ENCODE measurements at regions not wholly inside any gene's neighbourhood (a gene's known extent, or its start where the extent isn't known, plus 50 kb on each side); places are given as distances from the start of the nearest gene placed in this dataset.
"Not testable (repeated sequence)": the region's sequence is repeated elsewhere in the genome, so short reads cannot be mapped to it uniquely, and the experiment has no call there.

GRCh38 chr9:135173066-135173465 lies 85.6 kb downstream of the OLFM1 start:
- POLR2A ChIA-PET, result no interaction called here

GRCh38 chr9:135174248-135174647 lies 86.8 kb downstream of the OLFM1 start:
- ATAC-seq (ENCODE audit: low read depth), result no peak
- Mint-ChIP-seq H3K4me1 (no peaks in the 10 kb centered on the region), H3K27me3 (no peaks in the 10 kb centered on the region), H3K9me3 (peaks cover 3% of the 10 kb centered on the region), H3K4me3 (no peak overlapping the region), H3K36me3 (no peaks in the 10 kb centered on the region), H3K27ac (no peak overlapping the region)
- POLR2A ChIA-PET, result no interaction called here
- no peak for DNase-seq

More at GRCh38 chr9:135173066-135173465, 85.6 kb downstream of the OLFM1 start:
- DNase-seq (no peak), ATAC-seq (ENCODE audit: low read depth) (no peak)
- H3K27me3 Mint-ChIP-seq, result no peaks in the 10 kb centered on the region
- peaks cover 3% of the 10 kb centered on the region for H3K9me3 Mint-ChIP-seq
- no peaks in the 10 kb centered on the region for H3K4me1 Mint-ChIP-seq
- H3K36me3 Mint-ChIP-seq, result no peaks in the 10 kb centered on the region
- no peak overlapping the region for H3K27ac Mint-ChIP-seq
- no peak overlapping the region for H3K4me3 Mint-ChIP-seq

- POLR2A ChIA-PET, result no interaction called here
- no peak for DNase-seq
- ATAC-seq (ENCODE audit: low read depth), result no peak
- H3K27ac Mint-ChIP-seq, result no peak overlapping the region
- no peak overlapping the region for H3K4me3 Mint-ChIP-seq
- H3K4me1 Mint-ChIP-seq, result no peaks in the 10 kb centered on the region
- H3K36me3 Mint-ChIP-seq, result no peaks in the 10 kb centered on the region
- no peaks in the 10 kb centered on the region for H3K27me3 Mint-ChIP-seq
- peaks cover under 1% of the 10 kb centered on the region for H3K9me3 Mint-ChIP-seq
Observed at GRCh38 chr9:135174981-135175380, 87.5 kb downstream of the OLFM1 start.

GRCh38 chr9:135176284-135176683 lies 88.8 kb downstream of the OLFM1 start:
- Mint-ChIP-seq H3K27ac (no peak overlapping the region), H3K36me3 (no peaks in the 10 kb centered on the region), H3K27me3 (no peaks in the 10 kb centered on the region), H3K4me1 (no peaks in the 10 kb centered on the region), H3K9me3 (no peaks in the 10 kb centered on the region), H3K4me3 (no peak overlapping the region)
- ATAC-seq (ENCODE audit: low read depth), result no peak
- no peak for DNase-seq
- POLR2A ChIA-PET, result no interaction called here

GRCh38 chr9:135177562-135177961 lies 90.1 kb downstream of the OLFM1 start:
- H3K27ac Mint-ChIP-seq; DNase-seq; ATAC-seq (ENCODE audit: low read depth); H3K4me3 Mint-ChIP-seq; H3K27me3 Mint-ChIP-seq; POLR2A ChIA-PET; H3K36me3 Mint-ChIP-seq; H3K9me3 Mint-ChIP-seq; H3K4me1 Mint-ChIP-seq: not testable (repeated sequence)

GRCh38 chr9:135178498-135178897 lies 91.0 kb downstream of the OLFM1 start:
- no peak for ATAC-seq (ENCODE audit: low read depth)
- Mint-ChIP-seq H3K27ac (no peak overlapping the region), H3K9me3 (no peaks in the 10 kb centered on the region), H3K4me1 (no peaks in the 10 kb centered on the region), H3K4me3 (no peak overlapping the region), H3K27me3 (no peaks in the 10 kb centered on the region), H3K36me3 (no peaks in the 10 kb centered on the region)
- no peak for DNase-seq
- POLR2A ChIA-PET, result no interaction called here

- no peak for DNase-seq
- no peak for ATAC-seq (ENCODE audit: low read depth)
- H3K9me3 Mint-ChIP-seq, result no peaks in the 10 kb centered on the region
- POLR2A ChIA-PET, result no interaction called here
- no peak overlapping the region for H3K4me3 Mint-ChIP-seq
- no peak overlapping the region for H3K27ac Mint-ChIP-seq
- no peaks in the 10 kb centered on the region for H3K27me3 Mint-ChIP-seq
- H3K4me1 Mint-ChIP-seq, result no peaks in the 10 kb centered on the region
- H3K36me3 Mint-ChIP-seq, result no peaks in the 10 kb centered on the region
Observed at GRCh38 chr9:135179041-135179440, 91.6 kb downstream of the OLFM1 start.

- no peaks in the 10 kb centered on the region for H3K36me3 Mint-ChIP-seq
- no peaks in the 10 kb centered on the region for H3K4me1 Mint-ChIP-seq
- H3K4me3 Mint-ChIP-seq, result no peak overlapping the region
- DNase-seq, result no peak
- POLR2A ChIA-PET, result no interaction called here
- no peaks in the 10 kb centered on the region for H3K27me3 Mint-ChIP-seq
- no peak overlapping the region for H3K27ac Mint-ChIP-seq
- ATAC-seq (ENCODE audit: low read depth), result no peak
- no peaks in the 10 kb centered on the region for H3K9me3 Mint-ChIP-seq
Observed at GRCh38 chr9:135179976-135180375, 92.5 kb downstream of the OLFM1 start.

GRCh38 chr9:135180586-135180985 lies 93.1 kb downstream of the OLFM1 start:
- Mint-ChIP-seq H3K27ac (no peak overlapping the region), H3K4me3 (no peak overlapping the region), H3K4me1 (no peaks in the 10 kb centered on the region), H3K36me3 (no peaks in the 10 kb centered on the region), H3K27me3 (no peaks in the 10 kb centered on the region), H3K9me3 (no peaks in the 10 kb centered on the region)
- ATAC-seq (ENCODE audit: low read depth) (no peak), DNase-seq (no peak)
- POLR2A ChIA-PET, result no interaction called here

- no peak for DNase-seq
- Mint-ChIP-seq H3K4me3 (no peak overlapping the region), H3K27me3 (no peaks in the 10 kb centered on the region), H3K36me3 (no peaks in the 10 kb centered on the region), H3K4me1 (no peaks in the 10 kb centered on the region), H3K27ac (no peak overlapping the region), H3K9me3 (no peaks in the 10 kb centered on the region)
- POLR2A ChIA-PET, result no interaction called here
- ATAC-seq (ENCODE audit: low read depth), result no peak
Observed at GRCh38 chr9:135181336-135181735, 93.9 kb downstream of the OLFM1 start.

GRCh38 chr9:135181841-135182240 lies 94.4 kb downstream of the OLFM1 start:
- H3K36me3 Mint-ChIP-seq; H3K27ac Mint-ChIP-seq; H3K4me3 Mint-ChIP-seq; H3K4me1 Mint-ChIP-seq; H3K27me3 Mint-ChIP-seq; H3K9me3 Mint-ChIP-seq; ATAC-seq (ENCODE audit: low read depth); DNase-seq; POLR2A ChIA-PET: not testable (repeated sequence)

- no peak for ATAC-seq (ENCODE audit: low read depth)
- POLR2A ChIA-PET, result no interaction called here
- Mint-ChIP-seq H3K36me3 (no peaks in the 10 kb centered on the region), H3K27ac (no peak overlapping the region), H3K4me1 (no peaks in the 10 kb centered on the region), H3K9me3 (no peaks in the 10 kb centered on the region), H3K27me3 (no peaks in the 10 kb centered on the region), H3K4me3 (no peak overlapping the region)
- DNase-seq, result no peak
Observed at GRCh38 chr9:135183069-135183468, 95.6 kb downstream of the OLFM1 start.

- POLR2A ChIA-PET, result no interaction called here
- DNase-seq (no peak), ATAC-seq (ENCODE audit: low read depth) (no peak)
- Mint-ChIP-seq H3K9me3 (no peaks in the 10 kb centered on the region), H3K4me3 (no peak overlapping the region), H3K27me3 (no peaks in the 10 kb centered on the region), H3K36me3 (no peaks in the 10 kb centered on the region), H3K27ac (no peak overlapping the region), H3K4me1 (no peaks in the 10 kb centered on the region)
Observed at GRCh38 chr9:135183528-135184180, 96.2 kb downstream of the OLFM1 start.

GRCh38 chr9:135184181-135185053 lies 96.9 kb downstream of the OLFM1 start:
- DNase-seq (no peak), ATAC-seq (ENCODE audit: low read depth) (no peak)
- H3K36me3 Mint-ChIP-seq, result no peaks in the 10 kb centered on the region
- POLR2A ChIA-PET, result no interaction called here
- no peaks in the 10 kb centered on the region for H3K27me3 Mint-ChIP-seq
- H3K4me3 Mint-ChIP-seq, result no peak overlapping the region
- no peaks in the 10 kb centered on the region for H3K9me3 Mint-ChIP-seq
- no peak overlapping the region for H3K27ac Mint-ChIP-seq
- H3K4me1 Mint-ChIP-seq, result no peaks in the 10 kb centered on the region
